Central memory CD8-positive, alpha-beta T cell (primary cell): ENCODE measurements at regions not wholly inside any gene's neighbourhood (a gene's known extent, or its start where the extent isn't known, plus 50 kb on each side); places are given as distances from the start of the nearest gene placed in this dataset.

Source experiments
- ATAC-seq: fragments of 150-1000 bp; cut with Tn5 transposase; replicated peaks from 2 replicates; pipeline ENCODE4 v1.10.0; 2022; ENCODE audit warnings: mild to moderate bottlenecking, moderate FRiP score, moderate number of reproducible peaks; ENCODE audit not compliant: poor library complexity, severe bottlenecking; ENCODE audit errors: extremely low read depth
- DNase-seq, 2 donors: peaks; one replicate each; pipeline ENCODE4 v3.0.0; 2021; ENCODE audit warnings: low spot score in 2 of 2
- H3K27ac Mint-ChIP-seq: one replicate; pipeline ENCODE4 v1.8.0; 2022; ENCODE audit warnings: low read depth, mild to moderate bottlenecking, moderate library complexity, mixed read lengths
- H3K27me3 Mint-ChIP-seq: one replicate; pipeline ENCODE4 v1.8.0; 2022; ENCODE audit warnings: mixed read lengths
- H3K36me3 Mint-ChIP-seq: one replicate; pipeline ENCODE4 v1.8.0; 2022; ENCODE audit warnings: mild to moderate bottlenecking, moderate library complexity, mixed read lengths; ENCODE audit not compliant: insufficient read depth
- H3K4me1 Mint-ChIP-seq: one replicate; pipeline ENCODE4 v1.8.0; 2022; ENCODE audit warnings: mixed read lengths
- H3K4me3 Mint-ChIP-seq: one replicate; pipeline ENCODE4 v1.8.0; 2022; ENCODE audit warnings: mild to moderate bottlenecking, moderate library complexity, mixed read lengths
- H3K9me3 Mint-ChIP-seq: one replicate; pipeline ENCODE4 v1.8.0; 2022; ENCODE audit warnings: mixed read lengths

GRCh38 chr15:88375234-88375927 lies 91.8 kb downstream of the MRPL46 start:
- Mint-ChIP-seq H3K27me3 (peaks cover 52% of the 10 kb centered on the region), H3K9me3 (no peaks in the 10 kb centered on the region), H3K4me3 (no peak overlapping the region), H3K36me3 (no peaks in the 10 kb centered on the region), H3K27ac (no peak overlapping the region), H3K4me1 (no peaks in the 10 kb centered on the region)
- ATAC-seq = no peak
- no peak for DNase-seq

- no peak for DNase-seq
- ATAC-seq = no peak
- H3K4me1 Mint-ChIP-seq = no peaks in the 10 kb centered on the region
- H3K27ac Mint-ChIP-seq = no peak overlapping the region
- peaks cover 38% of the 10 kb centered on the region for H3K27me3 Mint-ChIP-seq
- no peak overlapping the region for H3K4me3 Mint-ChIP-seq
- H3K9me3 Mint-ChIP-seq = no peaks in the 10 kb centered on the region
- peaks cover 2% of the 10 kb centered on the region for H3K36me3 Mint-ChIP-seq
Observed at GRCh38 chr15:88365124-88365523, 102.1 kb downstream of the MRPL46 start.

GRCh38 chr15:88348579-88349230 lies 92.2 kb upstream of the NTRK3 start:
- H3K9me3 Mint-ChIP-seq = peaks cover 10% of the 10 kb centered on the region
- H3K27ac Mint-ChIP-seq = no peak overlapping the region
- ATAC-seq (no peak), DNase-seq (no peak)
- no peak overlapping the region for H3K4me3 Mint-ChIP-seq
- H3K27me3 Mint-ChIP-seq = peaks cover 17% of the 10 kb centered on the region
- no peaks in the 10 kb centered on the region for H3K4me1 Mint-ChIP-seq
- no peaks in the 10 kb centered on the region for H3K36me3 Mint-ChIP-seq

- ATAC-seq = no peak
- Mint-ChIP-seq H3K27me3 (peaks cover 26% of the 10 kb centered on the region), H3K9me3 (no peaks in the 10 kb centered on the region), H3K27ac (no peak overlapping the region), H3K4me3 (no peak overlapping the region), H3K4me1 (no peaks in the 10 kb centered on the region), H3K36me3 (no peaks in the 10 kb centered on the region)
- no peak for DNase-seq
Observed at GRCh38 chr15:88345962-88346361, 89.4 kb upstream of the NTRK3 start.

- Mint-ChIP-seq H3K4me1 (no peaks in the 10 kb centered on the region), H3K27ac (no peak overlapping the region), H3K27me3 (peaks cover 26% of the 10 kb centered on the region), H3K36me3 (no peaks in the 10 kb centered on the region), H3K9me3 (no peaks in the 10 kb centered on the region), H3K4me3 (no peak overlapping the region)
- no peak for ATAC-seq
- no peak for DNase-seq
Observed at GRCh38 chr15:88344786-88345185, 88.2 kb upstream of the NTRK3 start.

GRCh38 chr15:88342666-88343065 lies 86.1 kb upstream of the NTRK3 start:
- Mint-ChIP-seq H3K36me3 (no peaks in the 10 kb centered on the region), H3K4me1 (no peaks in the 10 kb centered on the region), H3K27ac (no peak overlapping the region), H3K9me3 (no peaks in the 10 kb centered on the region), H3K4me3 (no peak overlapping the region), H3K27me3 (peaks cover 15% of the 10 kb centered on the region)
- no peak for DNase-seq
- ATAC-seq = no peak

DNA sequence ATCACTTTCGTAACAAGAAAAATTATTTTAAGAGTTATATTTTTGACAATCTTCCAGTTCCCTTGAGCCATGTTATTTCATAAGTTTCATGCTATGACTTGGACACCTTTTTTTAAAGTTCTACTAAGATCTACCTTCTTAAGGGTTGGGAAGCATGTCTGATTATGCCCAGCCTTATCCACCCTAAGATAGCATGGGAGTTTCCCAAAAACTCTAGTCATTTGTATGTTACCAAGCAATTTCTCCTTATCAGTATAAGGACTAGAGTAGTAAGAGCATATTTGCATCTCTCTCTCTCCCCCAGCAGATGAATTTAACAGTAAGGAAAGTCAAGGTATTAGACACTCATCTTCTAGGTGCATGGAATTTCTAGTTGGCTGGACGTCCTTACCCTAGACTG lies 85.1 kb upstream of the NTRK3 start:
- Mint-ChIP-seq H3K9me3 (no peaks in the 10 kb centered on the region), H3K27me3 (peaks cover 9% of the 10 kb centered on the region), H3K36me3 (no peaks in the 10 kb centered on the region), H3K4me1 (no peaks in the 10 kb centered on the region), H3K4me3 (no peak overlapping the region), H3K27ac (no peak overlapping the region)
- no peak for DNase-seq
- ATAC-seq = no peak

- Mint-ChIP-seq H3K27ac (no peak overlapping the region), H3K27me3 (peaks cover 9% of the 10 kb centered on the region), H3K9me3 (no peaks in the 10 kb centered on the region), H3K4me1 (no peaks in the 10 kb centered on the region), H3K36me3 (no peaks in the 10 kb centered on the region), H3K4me3 (no peak overlapping the region)
- no peak for ATAC-seq
- no peak for DNase-seq
Observed at GRCh38 chr15:88341006-88341405, 84.5 kb upstream of the NTRK3 start.

GRCh38 chr15:88337993-88338392 lies 81.5 kb upstream of the NTRK3 start:
- no peak for DNase-seq
- H3K9me3 Mint-ChIP-seq = no peaks in the 10 kb centered on the region
- H3K4me1 Mint-ChIP-seq = no peaks in the 10 kb centered on the region
- H3K36me3 Mint-ChIP-seq = no peaks in the 10 kb centered on the region
- no peak for ATAC-seq
- H3K4me3 Mint-ChIP-seq = no peak overlapping the region
- no peak overlapping the region for H3K27ac Mint-ChIP-seq
- peaks cover 30% of the 10 kb centered on the region for H3K27me3 Mint-ChIP-seq

DNA sequence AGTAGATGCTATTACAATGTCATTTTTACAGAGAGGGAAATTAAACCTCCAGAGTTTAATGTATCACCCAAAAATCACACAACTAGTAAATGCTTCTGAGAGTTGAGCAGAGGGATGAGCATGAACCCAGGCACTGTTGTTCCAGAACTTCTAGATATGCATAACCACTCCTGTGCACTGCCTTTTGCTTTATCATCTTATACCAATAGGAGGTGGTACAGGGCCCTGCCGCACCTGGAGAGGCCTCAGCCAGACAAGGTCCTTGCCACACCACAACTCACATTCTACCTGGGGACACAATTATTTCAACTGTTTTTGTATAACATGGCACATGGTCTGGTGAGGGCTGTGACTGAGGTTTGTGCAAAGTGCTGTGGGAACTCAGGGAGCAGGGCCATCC lies 78.5 kb upstream of the NTRK3 start:
- H3K36me3 Mint-ChIP-seq = no peaks in the 10 kb centered on the region
- no peaks in the 10 kb centered on the region for H3K4me1 Mint-ChIP-seq
- no peak overlapping the region for H3K4me3 Mint-ChIP-seq
- H3K9me3 Mint-ChIP-seq = no peaks in the 10 kb centered on the region
- no peak overlapping the region for H3K27ac Mint-ChIP-seq
- peaks cover 21% of the 10 kb centered on the region for H3K27me3 Mint-ChIP-seq
- DNase-seq (no peak), ATAC-seq (no peak)

GRCh38 chr15:88334436-88334835 lies 77.9 kb upstream of the NTRK3 start:
- Mint-ChIP-seq H3K27me3 (peaks cover 21% of the 10 kb centered on the region), H3K36me3 (no peaks in the 10 kb centered on the region), H3K4me3 (no peak overlapping the region), H3K9me3 (no peaks in the 10 kb centered on the region), H3K4me1 (no peaks in the 10 kb centered on the region), H3K27ac (no peak overlapping the region)
- DNase-seq (no peak), ATAC-seq (no peak)

DNA sequence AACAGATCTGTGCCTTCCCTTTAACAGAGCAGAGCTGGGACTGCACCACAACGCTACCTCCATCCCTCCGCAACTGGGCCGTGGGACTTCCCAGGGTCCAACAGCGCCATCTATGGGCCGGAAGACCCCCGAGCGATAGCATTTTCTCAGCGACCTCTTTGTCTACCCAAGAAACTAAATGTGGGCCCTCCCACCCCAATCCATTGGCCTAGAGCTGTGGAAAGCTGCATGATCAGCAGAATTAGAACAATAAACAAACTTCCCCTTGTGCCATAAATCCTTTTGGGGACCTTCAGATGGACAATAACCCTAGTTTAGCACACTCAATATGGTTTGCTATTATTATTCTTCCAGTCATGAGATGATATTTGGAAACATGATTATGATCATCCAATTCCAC lies 74.8 kb upstream of the NTRK3 start:
- ATAC-seq = no peak
- Mint-ChIP-seq H3K27me3 (peaks cover 36% of the 10 kb centered on the region), H3K36me3 (no peaks in the 10 kb centered on the region), H3K9me3 (no peaks in the 10 kb centered on the region), H3K27ac (no peak overlapping the region), H3K4me1 (no peaks in the 10 kb centered on the region), H3K4me3 (no peak overlapping the region)
- DNase-seq = no peak

GRCh38 chr15:88326924-88327323 lies 70.4 kb upstream of the NTRK3 start:
- ATAC-seq (no peak), DNase-seq (no peak)
- Mint-ChIP-seq H3K27ac (no peak overlapping the region), H3K27me3 (peaks cover 24% of the 10 kb centered on the region), H3K9me3 (no peaks in the 10 kb centered on the region), H3K36me3 (peaks cover 1% of the 10 kb centered on the region), H3K4me3 (no peak overlapping the region), H3K4me1 (no peaks in the 10 kb centered on the region)
